Spleen (tissue), 11 donors: ENCODE measurements at regions not wholly inside any gene's neighbourhood (a gene's known extent, or its start where the extent isn't known, plus 50 kb on each side); places are given as distances from the start of the nearest gene placed in this dataset.

ENCODE experiments used
- DNase-seq: peaks from one replicate; pipeline ENCODE4 v3.0.0-alpha.2; 2020
- H3K27ac ChIP-seq, 8 donors: fragments of 200-600 bp; sonication (generic) in 7 of 8; 1 replicate in 4 of 8; 2 replicates in 4 of 8; pipeline versions ENCODE4 v1.5.0 to v1.8.0; 2016 to 2021; ENCODE audit warnings: inconsistent platforms in 4 of 8, mild to moderate bottlenecking in 4 of 8, moderate library complexity in 1 of 8
- H3K27me3 ChIP-seq, 7 donors: fragments of 200-600 bp; sonication (generic) in 6 of 7; replicated peaks in 1 of 7; 1 replicate in 4 of 7; 2 replicates in 3 of 7; pipeline versions ENCODE4 v1.5.0 to v1.8.0; 2016 to 2021; ENCODE audit warnings: inconsistent platforms in 3 of 7, mild to moderate bottlenecking in 1 of 7
- H3K36me3 ChIP-seq, 6 donors: fragments of 200-600 bp; sonication (generic) in 5 of 6; 1 replicate in 4 of 6; 2 replicates in 2 of 6; pipeline versions ENCODE4 v1.5.0 to v1.8.0; 2016 to 2021; ENCODE audit warnings: inconsistent platforms in 2 of 6
- H3K4me1 ChIP-seq, 6 donors: fragments of 200-600 bp; sonication (generic) in 5 of 6; 1 replicate in 3 of 6; 2 replicates in 3 of 6; pipeline versions ENCODE4 v1.5.0 to v1.8.0; 2016 to 2021; ENCODE audit warnings: inconsistent platforms in 3 of 6
- H3K4me3 ChIP-seq, 8 donors: fragments of 200-600 bp; sonication (generic) in 7 of 8; 1 replicate in 4 of 8; 2 replicates in 4 of 8; pipeline versions ENCODE4 v1.5.0 to v1.8.0; 2016 to 2021; ENCODE audit warnings: inconsistent platforms in 4 of 8, mild to moderate bottlenecking in 4 of 8, moderate library complexity in 2 of 8
- H3K9me3 ChIP-seq, 8 donors: fragments of 200-600 bp; sonication (generic) in 7 of 8; 1 replicate in 4 of 8; 2 replicates in 4 of 8; pipeline versions ENCODE4 v1.5.0 to v1.8.0; 2016 to 2021; ENCODE audit warnings: inconsistent platforms in 4 of 8
- POLR2A ChIP-seq, 3 donors: fragments of 450-650 bp; IDR thresholded peaks; one replicate each; pipeline ENCODE4 v1.5.1; 2017; ENCODE audit warnings: antibody characterized with exemption in 3 of 3, mild to moderate bottlenecking in 1 of 3
- POLR2AphosphoS5 ChIP-seq, 3 donors: sonication (generic); formaldehyde crosslinking; IDR thresholded peaks; one replicate each; pipeline ENCODE4 v1.5.1; 2017; ENCODE audit warnings: antibody characterized with exemption in 3 of 3
- WGBS, 5 donors: extraction: QIAGEN DNeasy Blood & Tissue Kit in 3 of 5; methylation state at CpG; one replicate each; pipeline versions ENCODE4 v1.1.5 to v1.1.7; 2013 to 2018; 5-methylcytosine and 5-hydroxymethylcytosine counted together
- intact Hi-C: fragments of 100-400 bp; cut with DNase I; formaldehyde crosslinking; loops from one replicate; pipeline ENCODE4 v1.15.0; 2023; ENCODE audit warnings: low total_unique reads
- TF ChIP-seq, protein P1 (sequence below), 11 experiments: fragments of 200-600 bp in 7 of 11; fragments of 450-650 bp in 4 of 11; sonication (generic) in 4 of 11; IDR thresholded peaks in 8 of 11; conservative IDR thresholded peaks in 3 of 11; 1 replicate in 7 of 11; 2 replicates in 4 of 11; pipeline versions ENCODE4 v1.4.0 to v1.8.0; 2016 to 2021; ENCODE audit warnings: antibody characterized with exemption in 11 of 11, inconsistent platforms in 4 of 11, mild to moderate bottlenecking in 1 of 11
- donor health status: healthy with polysubstance abuse.
- donor health status: DM: no; HTN: no; CAD: no; lungs with moderate emphysema.
- donor health status: DM: no; HTN: no; CAD: no.
- donor health status: Bipolar disorder and iron deficiency.
- donor health status: healthy.
- donor health status: DM: no; HTN: no; CAD: no.
- donor health status: DM: yes; HTN: yes; CAD: no.

DNA sequence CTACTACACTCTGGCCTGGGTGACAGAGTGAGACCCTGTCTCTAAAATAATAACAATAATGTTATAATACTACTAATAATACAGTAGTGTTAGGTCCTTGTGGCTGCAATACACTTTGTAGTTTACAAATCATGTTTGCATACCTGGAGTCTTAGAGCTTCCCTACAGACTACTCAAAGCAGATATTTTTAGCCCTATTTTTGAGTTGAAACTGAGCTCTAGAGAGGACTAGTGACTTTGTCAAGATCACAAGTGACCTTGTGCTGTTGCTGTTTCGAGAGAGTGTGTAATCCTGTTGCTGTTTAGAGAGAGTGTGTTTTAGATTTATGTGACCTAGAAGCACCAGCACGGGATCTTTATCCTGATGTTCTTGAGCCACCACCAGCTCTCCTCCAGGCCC is 105.3 kb upstream of the RNU6-1 start:
- DNase-seq: no peak
- Histone ChIP-seq H3K27me3 (no peaks in the 10 kb centered on the region), H3K9me3 (no peaks in the 10 kb centered on the region), H3K27ac (no peak overlapping the region), H3K4me1 (peaks cover 0 to 12% (median 2%) of the 10 kb centered on the region in 6 donors), H3K36me3 (no peaks in the 10 kb centered on the region), H3K4me3 (no peak overlapping the region)
- no peak for TF ChIP-seq POLR2AphosphoS5 (IDR thresholded peaks at IDR 0.05)
- no peak for TF ChIP-seq POLR2A (IDR thresholded peaks at IDR 0.05)
- TF ChIP-seq, protein P1, sequence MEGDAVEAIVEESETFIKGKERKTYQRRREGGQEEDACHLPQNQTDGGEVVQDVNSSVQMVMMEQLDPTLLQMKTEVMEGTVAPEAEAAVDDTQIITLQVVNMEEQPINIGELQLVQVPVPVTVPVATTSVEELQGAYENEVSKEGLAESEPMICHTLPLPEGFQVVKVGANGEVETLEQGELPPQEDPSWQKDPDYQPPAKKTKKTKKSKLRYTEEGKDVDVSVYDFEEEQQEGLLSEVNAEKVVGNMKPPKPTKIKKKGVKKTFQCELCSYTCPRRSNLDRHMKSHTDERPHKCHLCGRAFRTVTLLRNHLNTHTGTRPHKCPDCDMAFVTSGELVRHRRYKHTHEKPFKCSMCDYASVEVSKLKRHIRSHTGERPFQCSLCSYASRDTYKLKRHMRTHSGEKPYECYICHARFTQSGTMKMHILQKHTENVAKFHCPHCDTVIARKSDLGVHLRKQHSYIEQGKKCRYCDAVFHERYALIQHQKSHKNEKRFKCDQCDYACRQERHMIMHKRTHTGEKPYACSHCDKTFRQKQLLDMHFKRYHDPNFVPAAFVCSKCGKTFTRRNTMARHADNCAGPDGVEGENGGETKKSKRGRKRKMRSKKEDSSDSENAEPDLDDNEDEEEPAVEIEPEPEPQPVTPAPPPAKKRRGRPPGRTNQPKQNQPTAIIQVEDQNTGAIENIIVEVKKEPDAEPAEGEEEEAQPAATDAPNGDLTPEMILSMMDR (IDR thresholded peaks at IDR 0.05 in 8 of 11, conservative IDR thresholded peaks at IDR 0.05 in 3 of 11): no peak
- intact Hi-C loops: no loop called here
- WGBS, 5 donors: 76 to 86% (median 84%) methylated on average over 2 of the region's 2 CpGs

DNA sequence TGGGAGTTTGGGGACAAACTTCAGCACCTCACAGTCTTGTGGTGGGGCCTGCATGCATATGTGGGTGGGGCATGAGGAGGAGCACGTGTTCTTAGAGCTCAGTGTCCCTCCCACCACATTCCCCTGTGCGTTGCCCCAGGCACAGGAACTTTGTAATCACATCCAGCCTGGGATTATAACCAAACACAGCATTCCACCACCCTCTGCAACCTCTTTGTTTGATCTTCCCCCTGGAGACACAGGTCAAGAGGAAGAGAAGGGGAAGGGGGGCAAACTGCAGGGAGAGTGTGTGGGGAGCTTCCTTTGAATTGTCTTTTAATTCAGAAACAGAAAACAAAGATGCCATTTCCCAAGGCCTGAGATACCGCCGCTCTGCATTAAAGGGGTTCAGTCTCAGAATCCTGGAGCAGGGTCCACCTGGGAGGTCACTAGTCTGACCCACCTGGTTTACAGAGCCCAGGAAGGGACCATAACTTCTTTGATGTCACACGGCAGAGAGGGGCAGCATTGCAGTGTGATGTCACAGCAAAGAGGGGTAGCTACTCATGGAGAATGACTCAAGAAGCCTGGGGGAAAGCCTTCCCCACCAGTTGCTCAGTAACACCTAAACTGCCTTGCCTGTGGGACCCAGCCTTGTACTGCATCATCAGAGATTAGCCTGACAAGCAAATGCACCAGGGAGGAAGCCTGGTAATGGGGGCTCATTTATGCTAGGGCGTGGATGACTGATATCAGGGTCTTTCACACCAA is 106.3 kb upstream of the RNU6-1 start:
- no peaks in the 10 kb centered on the region for H3K27me3 ChIP-seq
- DNase-seq: no peak
- no peak overlapping the region for H3K27ac ChIP-seq
- TF ChIP-seq POLR2A (IDR thresholded peaks at IDR 0.05): no peak
- TF ChIP-seq POLR2AphosphoS5 (IDR thresholded peaks at IDR 0.05): no peak
- TF ChIP-seq, protein P1 (IDR thresholded peaks at IDR 0.05 in 8 of 11, conservative IDR thresholded peaks at IDR 0.05 in 3 of 11): no peak
- H3K4me1 ChIP-seq: peaks cover 0 to 12% (median 2%) of the 10 kb centered on the region in 6 donors
- intact Hi-C loops: no loop called here
- WGBS, 5 donors: 59 to 69% (median 65%) methylated on average over 6 of the region's 6 CpGs
- no peaks in the 10 kb centered on the region for H3K36me3 ChIP-seq
- no peaks in the 10 kb centered on the region for H3K9me3 ChIP-seq
- no peak overlapping the region for H3K4me3 ChIP-seq

DNA sequence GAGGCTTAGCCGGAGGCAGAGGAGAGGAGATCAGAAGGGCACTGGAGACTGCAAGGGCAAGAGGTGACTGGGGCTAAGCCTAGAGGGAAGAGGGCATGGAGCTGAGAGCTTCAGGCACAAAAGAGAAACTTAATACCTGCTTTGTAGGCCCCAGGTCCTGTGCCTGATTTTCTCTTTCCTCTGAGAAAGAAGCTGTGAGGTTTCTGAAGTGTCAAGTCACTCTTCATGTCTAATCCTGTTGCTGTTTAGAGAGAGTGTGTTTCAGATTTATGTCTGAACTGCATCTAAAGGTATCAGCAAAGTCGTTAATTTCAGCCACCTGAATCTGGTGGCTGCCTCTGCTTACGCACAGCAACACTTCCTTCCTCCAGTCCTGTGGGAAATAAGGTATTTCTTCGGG is 106.9 kb upstream of the RNU6-1 start:
- intact Hi-C loops: no loop called here
- Histone ChIP-seq H3K27ac (no peak overlapping the region), H3K36me3 (no peaks in the 10 kb centered on the region), H3K4me1 (peaks cover 0 to 12% (median 2%) of the 10 kb centered on the region in 6 donors), H3K4me3 (no peak overlapping the region), H3K27me3 (no peaks in the 10 kb centered on the region), H3K9me3 (no peaks in the 10 kb centered on the region)
- no peak for DNase-seq
- TF ChIP-seq, protein P1 (IDR thresholded peaks at IDR 0.05 in 8 of 11, conservative IDR thresholded peaks at IDR 0.05 in 3 of 11): no peak
- no peak for TF ChIP-seq POLR2A (IDR thresholded peaks at IDR 0.05)
- TF ChIP-seq POLR2AphosphoS5 (IDR thresholded peaks at IDR 0.05): no peak
- 33 to 44% (median 36%) methylated on average over 4 of the region's 4 CpGs for WGBS, 5 donors

DNA sequence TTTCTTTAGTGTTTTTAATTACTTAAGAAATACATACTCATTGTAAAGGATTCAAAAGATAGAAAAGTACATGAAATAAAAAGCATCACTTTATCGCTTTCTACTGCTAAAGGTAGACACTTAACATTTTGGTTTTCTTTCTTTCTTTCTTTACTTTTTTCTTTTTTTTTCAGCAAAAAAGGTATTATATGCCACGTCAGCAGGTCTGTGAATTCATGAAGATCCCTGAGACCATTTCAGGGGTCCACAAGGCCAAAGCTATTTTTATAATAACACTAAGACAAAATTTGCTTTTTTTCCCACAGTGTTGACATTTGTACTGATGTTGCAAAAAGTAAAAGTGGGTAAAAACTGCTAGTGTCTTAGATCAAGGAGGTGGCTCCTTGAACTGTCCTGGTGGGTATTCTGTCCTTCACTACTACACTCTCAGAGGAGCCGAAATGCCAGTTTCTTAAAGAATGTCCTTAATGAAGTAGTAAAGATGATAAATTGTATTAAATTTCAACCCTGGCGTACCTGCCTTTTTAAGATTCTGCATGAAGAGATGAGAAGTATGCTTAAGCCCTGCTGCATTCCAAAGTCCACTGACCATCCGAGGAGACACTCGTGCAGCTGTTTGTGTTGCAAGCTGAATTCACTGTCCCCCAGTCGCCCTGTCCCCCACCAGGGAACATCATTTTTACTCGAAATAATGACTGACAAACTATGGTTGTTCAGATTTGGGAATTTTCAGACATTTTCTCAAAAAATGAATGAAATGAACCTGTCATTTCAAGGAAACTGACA is 106.7 kb upstream of the PIAS1 start:
- WGBS, 5 donors: 90 to 95% (median 94%) methylated on average over 8 of the region's 8 CpGs

More for the DNA sequence above, 106.7 kb upstream of the PIAS1 start:
- no peak for TF ChIP-seq POLR2A (IDR thresholded peaks at IDR 0.05)
- TF ChIP-seq, protein P1 (IDR thresholded peaks at IDR 0.05 in 8 of 11, conservative IDR thresholded peaks at IDR 0.05 in 3 of 11): no peak
- no peak for TF ChIP-seq POLR2AphosphoS5 (IDR thresholded peaks at IDR 0.05)
- DNase-seq: no peak
- intact Hi-C loops: no loop called here
- H3K4me1 ChIP-seq: peaks cover 0 to 12% (median 2%) of the 10 kb centered on the region in 6 donors
- H3K36me3 ChIP-seq: no peaks in the 10 kb centered on the region
- no peak overlapping the region for H3K4me3 ChIP-seq
- H3K9me3 ChIP-seq: no peaks in the 10 kb centered on the region
- H3K27ac ChIP-seq: no peak overlapping the region
- no peaks in the 10 kb centered on the region for H3K27me3 ChIP-seq
